IMR-90 (cell line): ENCODE measurements at regions not wholly inside any gene's neighbourhood (a gene's known extent, or its start where the extent isn't known, plus 50 kb on each side); places are given as distances from the start of the nearest gene placed in this dataset.

ENCODE experiments used
- BHLHE40 ChIP-seq: fragments of 150-350 bp; IDR thresholded peaks from 2 replicates; pipeline ENCODE4 v1.6.1; 2016; ENCODE audit warnings: mild to moderate bottlenecking, low read depth, low read length
- CEBPB ChIP-seq: IDR thresholded peaks from 2 replicates; pipeline ENCODE4 v1.6.1; 2012; ENCODE audit warnings: low read depth, low read length, improper control_type of control experiment
- CHD1 ChIP-seq: IDR thresholded peaks from 2 replicates; pipeline ENCODE4 v1.6.1; 2012; ENCODE audit warnings: low read depth, low read length, improper control_type of control experiment
- CTCF ChIP-seq: conservative IDR thresholded peaks from 2 replicates; pipeline ENCODE4 v1.5.1; 2012; ENCODE audit warnings: mild to moderate bottlenecking, low read depth, low read length, improper control_type of control experiment
- FOS ChIP-seq: fragments of 150-350 bp; IDR thresholded peaks from 2 replicates; pipeline ENCODE4 v1.6.1; 2016; ENCODE audit warnings: low read depth, low read length
- MAFK ChIP-seq: IDR thresholded peaks from 2 replicates; pipeline ENCODE4 v1.6.1; 2012; ENCODE audit warnings: low read depth, low read length, improper control_type of control experiment
- MAZ ChIP-seq: IDR thresholded peaks from 2 replicates; pipeline ENCODE4 v1.6.1; 2012; ENCODE audit warnings: low read depth, mild to moderate bottlenecking, low read length, improper control_type of control experiment, moderate library complexity, borderline replicate concordance
- POLR2A ChIP-seq: IDR thresholded peaks from 2 replicates; pipeline ENCODE4 v1.6.1; 2012; ENCODE audit warnings: mild to moderate bottlenecking, low read depth, low read length
- RAD21 ChIP-seq: IDR thresholded peaks from 2 replicates; pipeline ENCODE4 v1.6.1; 2012; ENCODE audit warnings: low read length, improper control_type of control experiment
- SMC3 ChIP-seq: fragments of 150-350 bp; IDR thresholded peaks from 2 replicates; pipeline ENCODE4 v1.6.1; 2016; ENCODE audit warnings: low read depth, mild to moderate bottlenecking, antibody characterized with exemption, low read length, moderate library complexity
- USF2 ChIP-seq: fragments of 150-350 bp; IDR thresholded peaks from 2 replicates; pipeline ENCODE4 v1.6.1; 2017; ENCODE audit warnings: mild to moderate bottlenecking, antibody characterized with exemption, low read length, low read depth
- TF ChIP-seq, protein P1 (sequence below): fragments of 150-350 bp; IDR thresholded peaks from 2 replicates; pipeline ENCODE4 v1.6.1; 2016; ENCODE audit warnings: low read depth, mild to moderate bottlenecking, low read length, moderate library complexity, borderline replicate concordance

- TF ChIP-seq POLR2A (no peak), CTCF (no peak), USF2 (no peak), BHLHE40 (no peak), RAD21 (no peak), SMC3 (no peak), MAZ (no peak), CEBPB (no peak), MAFK (no peak), CHD1 (no peak), FOS (no peak)
- TF ChIP-seq, protein P1, sequence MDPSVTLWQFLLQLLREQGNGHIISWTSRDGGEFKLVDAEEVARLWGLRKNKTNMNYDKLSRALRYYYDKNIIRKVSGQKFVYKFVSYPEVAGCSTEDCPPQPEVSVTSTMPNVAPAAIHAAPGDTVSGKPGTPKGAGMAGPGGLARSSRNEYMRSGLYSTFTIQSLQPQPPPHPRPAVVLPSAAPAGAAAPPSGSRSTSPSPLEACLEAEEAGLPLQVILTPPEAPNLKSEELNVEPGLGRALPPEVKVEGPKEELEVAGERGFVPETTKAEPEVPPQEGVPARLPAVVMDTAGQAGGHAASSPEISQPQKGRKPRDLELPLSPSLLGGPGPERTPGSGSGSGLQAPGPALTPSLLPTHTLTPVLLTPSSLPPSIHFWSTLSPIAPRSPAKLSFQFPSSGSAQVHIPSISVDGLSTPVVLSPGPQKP, result no peak
Observed at GRCh38 chr2:212736385-212736726, 197.8 kb upstream of the ERBB4 start.
